ENCODE measurements at regions not wholly inside any gene's neighbourhood (a gene's known extent, or its start where the extent isn't known, plus 50 kb on each side); places are given as distances from the start of the nearest gene placed in this dataset.
"Not testable (repeated sequence)": the region's sequence is repeated elsewhere in the genome, so short reads cannot be mapped to it uniquely, and the experiment has no call there.

GRCh38 chr5:100479079-100479688, 56.0 kb upstream of the FAM174A start:
- DNase-seq (ENCODE audit: low read depth): no peak

- no peak for DNase-seq (ENCODE audit: low read depth)
Measured at GRCh38 chr5:100472091-100472490, 63.1 kb upstream of the FAM174A start.

- DNase-seq (ENCODE audit: low read depth): no peak
Measured at GRCh38 chr5:100469767-100470166, 65.4 kb upstream of the FAM174A start.

GRCh38 chr5:100464418-100464817, 70.8 kb upstream of the FAM174A start:
- no peak for DNase-seq (ENCODE audit: low read depth)

DNA sequence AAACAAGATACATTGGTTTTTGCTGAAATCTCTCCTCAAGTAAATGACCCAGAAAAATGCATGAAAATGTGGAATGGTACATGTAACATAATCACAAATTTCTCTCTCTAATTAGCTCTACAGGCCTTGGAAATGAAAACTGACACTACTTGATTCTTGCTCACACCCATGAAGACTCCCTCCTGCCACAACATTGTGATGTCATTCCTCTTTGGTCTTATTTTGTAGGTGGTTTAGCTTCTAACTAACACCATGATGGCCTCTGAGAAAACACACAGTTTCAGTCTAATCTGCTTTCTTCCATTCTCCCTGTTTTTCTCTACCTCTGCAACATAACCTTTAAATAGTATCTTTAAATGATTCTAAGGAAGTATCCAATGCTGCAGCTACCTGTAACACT, 78.6 kb upstream of the FAM174A start:
- no peak for DNase-seq (ENCODE audit: low read depth)

DNA sequence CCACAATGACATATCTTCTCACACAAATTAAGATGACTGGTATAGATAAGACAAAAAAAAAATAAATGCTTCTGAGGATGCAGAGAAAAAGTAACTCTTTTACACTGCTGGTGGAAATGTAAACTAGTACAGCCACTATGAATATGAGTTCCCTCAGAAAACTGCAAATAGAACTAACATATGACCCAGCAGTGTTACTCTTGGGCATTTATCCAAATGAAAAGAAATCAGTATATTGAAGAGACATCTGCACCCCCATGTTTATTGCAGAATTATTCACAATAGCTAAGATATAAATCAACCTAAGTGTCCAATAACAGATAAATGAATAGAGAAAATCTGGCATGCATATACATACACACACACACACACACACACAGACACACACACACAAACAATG, 83.0 kb upstream of the FAM174A start:
- no peak for DNase-seq (ENCODE audit: low read depth)

- no peak for DNase-seq (ENCODE audit: low read depth)
Measured at GRCh38 chr5:100448111-100448528, 87.1 kb upstream of the FAM174A start.

- no peak for DNase-seq (ENCODE audit: low read depth)
Measured at GRCh38 chr5:100446879-100447430, 88.2 kb upstream of the FAM174A start.

- DNase-seq (ENCODE audit: low read depth): no peak
Measured at GRCh38 chr5:100444961-100445360, 90.2 kb upstream of the FAM174A start.

GRCh38 chr5:100434815-100435214, 100.4 kb upstream of the FAM174A start:
- no peak for DNase-seq (ENCODE audit: low read depth)

GRCh38 chr5:100432741-100433140, 102.4 kb upstream of the FAM174A start:
- no peak for DNase-seq (ENCODE audit: low read depth)

- DNase-seq (ENCODE audit: low read depth): no peak
Measured at GRCh38 chr5:100430268-100431195, 104.6 kb upstream of the FAM174A start.

DNA sequence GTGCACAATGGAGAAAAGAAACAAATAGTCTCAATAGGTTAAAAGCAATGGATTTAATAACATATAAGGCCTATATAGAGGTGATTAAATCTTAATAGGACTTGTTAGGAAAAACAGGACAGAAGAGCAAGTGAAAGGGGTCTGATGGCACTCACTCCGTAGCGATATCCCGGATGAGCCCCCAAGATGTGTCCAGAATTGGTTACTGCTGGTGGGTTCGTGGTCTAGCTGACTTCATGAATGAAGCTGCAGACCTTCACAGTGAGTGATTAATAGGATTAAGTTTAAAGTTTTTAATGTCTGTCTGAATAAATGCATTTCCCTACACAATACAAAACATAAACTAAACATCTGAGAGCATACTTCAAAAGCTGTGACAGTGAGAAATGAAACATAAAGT, 110.4 kb upstream of the FAM174A start:
- no peak for DNase-seq (ENCODE audit: low read depth)

GRCh38 chr5:100424017-100424416, 111.2 kb upstream of the FAM174A start:
- no peak for DNase-seq (ENCODE audit: low read depth)

GRCh38 chr5:100423330-100423729, 111.8 kb upstream of the FAM174A start:
- DNase-seq (ENCODE audit: low read depth): no peak

- DNase-seq (ENCODE audit: low read depth): no peak
Measured at GRCh38 chr5:100421360-100421759, 113.8 kb upstream of the FAM174A start.

DNA sequence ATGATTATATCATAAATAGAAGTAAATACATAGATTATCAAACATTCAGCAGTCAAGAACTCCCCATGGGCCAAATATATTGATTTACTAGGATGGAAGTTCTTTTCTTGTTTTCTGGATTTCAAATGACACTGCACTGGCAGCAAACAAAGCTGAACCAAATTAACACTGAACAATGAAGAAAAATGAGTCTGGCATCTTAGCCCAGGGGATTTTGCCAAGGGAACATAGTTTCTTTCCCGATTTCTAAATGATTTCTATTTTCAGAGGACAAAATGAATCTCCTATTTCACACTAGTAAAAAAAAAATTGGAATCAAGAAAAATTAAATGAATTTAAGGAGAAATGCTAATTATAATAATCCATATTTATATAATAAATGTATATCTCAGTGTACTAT, 116.9 kb upstream of the FAM174A start:
- no peak for DNase-seq (ENCODE audit: low read depth)

- DNase-seq (ENCODE audit: low read depth): no peak
Measured at GRCh38 chr5:100409660-100410151, 125.5 kb upstream of the FAM174A start.

DNA sequence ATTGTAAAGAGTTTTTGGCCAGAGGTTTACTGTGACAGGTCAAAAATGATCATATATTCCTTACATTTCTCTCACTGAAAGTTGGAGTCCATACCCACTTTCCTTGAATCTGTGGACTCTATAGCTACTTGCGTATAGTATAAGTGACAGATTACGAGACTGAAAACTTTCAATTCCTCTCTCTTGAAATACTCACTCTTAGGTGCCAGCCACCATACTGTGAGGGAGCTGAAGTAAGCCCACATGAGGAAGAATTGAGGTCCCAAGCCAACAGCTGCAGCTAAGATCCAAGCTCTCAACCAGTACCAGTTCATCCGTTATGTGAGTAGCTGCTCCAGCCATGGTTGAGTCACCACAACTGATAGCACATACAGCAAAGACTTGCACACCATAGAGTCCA, 128.1 kb upstream of the FAM174A start:
- no peak for DNase-seq (ENCODE audit: low read depth)

- no peak for DNase-seq (ENCODE audit: low read depth)
Measured at GRCh38 chr5:100406640-100407039, 128.5 kb upstream of the FAM174A start.

- DNase-seq (ENCODE audit: low read depth): no peak
Measured at GRCh38 chr5:100402071-100402470, 133.1 kb upstream of the FAM174A start.

DNA sequence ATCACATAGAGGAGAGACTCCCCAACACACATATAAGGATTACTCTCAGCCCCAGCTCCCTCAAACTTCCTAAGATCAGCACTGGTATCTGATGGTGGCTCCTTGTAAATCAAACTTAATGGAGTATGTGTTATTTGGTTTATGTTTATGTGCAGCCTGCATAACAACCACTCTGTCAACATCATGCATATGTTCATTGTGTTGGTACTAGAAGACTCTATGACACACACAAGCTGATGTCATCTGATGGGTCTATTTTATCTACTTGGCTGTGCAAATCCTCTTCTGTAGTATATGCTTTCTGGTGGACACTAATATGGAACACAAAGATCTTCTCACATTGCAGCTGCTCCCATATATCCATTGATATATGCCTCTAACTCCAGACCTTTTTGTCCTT, 134.0 kb upstream of the FAM174A start:
- DNase-seq (ENCODE audit: low read depth): no peak

DNA sequence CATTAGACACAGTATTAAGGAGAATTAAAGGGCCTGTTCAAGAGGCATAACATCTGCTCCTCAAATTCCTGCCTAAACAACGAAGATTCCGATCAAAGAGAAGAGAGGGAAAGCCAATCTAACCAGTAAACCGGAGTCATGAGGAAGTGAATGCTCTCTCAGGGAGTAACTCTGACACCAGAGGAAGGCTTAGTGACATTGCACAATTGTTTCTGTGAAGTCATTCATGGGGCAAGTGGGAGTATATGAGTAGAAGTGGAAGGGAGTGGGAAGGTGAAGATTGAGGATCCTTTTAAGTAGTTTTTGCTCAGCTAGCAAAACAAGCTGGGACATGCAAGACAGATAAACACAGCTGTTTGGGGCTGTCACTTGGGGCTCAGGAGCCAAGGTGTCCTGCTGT, 136.4 kb upstream of the FAM174A start:
- not testable (repeated sequence) for DNase-seq (ENCODE audit: low read depth)
